Thymus (tissue), 11 donors: ENCODE measurements at regions not wholly inside any gene's neighbourhood (a gene's known extent, or its start where the extent isn't known, plus 50 kb on each side); places are given as distances from the start of the nearest gene placed in this dataset.

Experiments
- DNase-seq, 9 donors: peaks; one replicate each; pipeline ENCODE4 v3.0.0-alpha.2; 2013; ENCODE audit warnings: low spot score in 9 of 9, low read depth in 6 of 9, missing footprints in 1 of 9
- H3K27ac ChIP-seq, 2 donors: one replicate each; pipeline ENCODE4 v1.5.1; 2013; ENCODE audit warnings: control low read depth in 1 of 2, low read depth in 1 of 2, low read length in 1 of 2, mild to moderate bottlenecking in 1 of 2, moderate library complexity in 1 of 2
- H3K27me3 ChIP-seq, 2 donors: one replicate each; pipeline ENCODE4 v1.5.1; 2013; ENCODE audit warnings: low read length in 1 of 2; ENCODE audit not compliant: control insufficient read depth in 2 of 2, insufficient read depth in 1 of 2
- H3K36me3 ChIP-seq, 2 donors: one replicate each; pipeline ENCODE4 v1.5.1; 2013; ENCODE audit warnings: low read length in 1 of 2, mild to moderate bottlenecking in 1 of 2, moderate library complexity in 1 of 2; ENCODE audit not compliant: control insufficient read depth in 2 of 2, insufficient read depth in 2 of 2
- H3K4me1 ChIP-seq, 2 donors: one replicate each; pipeline ENCODE4 v1.5.1; 2013; ENCODE audit warnings: low read length in 2 of 2; ENCODE audit not compliant: control insufficient read depth in 2 of 2, insufficient read depth in 2 of 2
- H3K4me3 ChIP-seq, 2 donors: one replicate each; pipeline ENCODE4 v1.5.1; 2013; ENCODE audit warnings: low read length in 2 of 2, control low read depth in 1 of 2, mild to moderate bottlenecking in 1 of 2
- H3K9me3 ChIP-seq, 2 donors: one replicate each; pipeline ENCODE4 v1.5.1; 2013; ENCODE audit warnings: low read length in 1 of 2, mild to moderate bottlenecking in 1 of 2; ENCODE audit not compliant: control insufficient read depth in 2 of 2, insufficient read depth in 1 of 2
- WGBS: extraction: QIAGEN DNeasy Blood & Tissue Kit; methylation state at CpG from one replicate; pipeline ENCODE4 v1.1.7; 2013; 5-methylcytosine and 5-hydroxymethylcytosine counted together
- donor health status: healthy.

DNA sequence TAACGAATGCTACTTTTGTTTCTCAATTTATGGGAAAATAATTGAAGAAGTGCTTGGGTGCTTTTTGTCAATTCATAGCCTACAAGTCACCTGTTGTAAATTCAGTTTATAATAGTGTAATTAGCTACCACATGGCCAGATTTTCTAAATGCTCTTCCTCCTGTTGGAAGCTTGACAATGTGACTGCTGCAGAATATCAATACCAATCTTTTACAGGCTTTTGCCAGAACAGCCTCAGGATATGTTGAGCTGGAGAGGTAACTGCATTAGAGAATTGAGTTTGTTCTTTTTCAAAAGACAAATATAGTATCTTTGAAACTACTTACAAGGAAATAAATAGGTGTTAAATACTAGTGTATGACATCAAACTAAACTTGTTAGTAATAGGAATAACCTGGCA is 277.8 kb downstream of the POU4F1 start:
- 96% methylated on average over 1 of the region's 1 CpG for WGBS
- no peaks in the 10 kb centered on the region for H3K27me3 ChIP-seq
- no peaks in the 10 kb centered on the region for H3K36me3 ChIP-seq
- H3K9me3 ChIP-seq = no peaks in the 10 kb centered on the region
- H3K4me1 ChIP-seq = no peaks in the 10 kb centered on the region
- H3K4me3 ChIP-seq = no peak overlapping the region
- DNase-seq = no peak
- no peak overlapping the region for H3K27ac ChIP-seq

DNA sequence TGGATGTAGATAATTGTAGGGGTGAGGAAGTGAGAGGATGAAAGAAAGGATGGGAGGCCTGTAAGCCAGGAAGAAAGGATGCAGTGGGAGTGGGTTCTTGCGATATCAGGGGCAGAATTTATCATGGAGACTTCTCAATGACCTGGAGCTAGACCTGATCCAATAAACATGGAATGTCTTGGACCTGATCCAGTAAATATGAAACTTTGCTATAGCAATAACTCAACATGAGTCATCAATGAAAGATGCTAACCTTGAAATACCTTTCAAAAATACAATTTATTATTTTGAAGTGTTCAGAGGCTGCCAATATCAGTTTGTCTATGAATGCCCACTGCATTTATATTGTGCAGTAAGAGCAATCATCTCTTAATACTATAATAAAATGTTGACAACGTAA is 279.5 kb downstream of the POU4F1 start:
- Histone ChIP-seq H3K4me1 (no peaks in the 10 kb centered on the region), H3K27me3 (no peaks in the 10 kb centered on the region), H3K27ac (no peak overlapping the region), H3K4me3 (no peak overlapping the region), H3K9me3 (no peaks in the 10 kb centered on the region), H3K36me3 (no peaks in the 10 kb centered on the region)
- no peak for DNase-seq
- WGBS = 94% methylated on average over 2 of the region's 2 CpGs

DNA sequence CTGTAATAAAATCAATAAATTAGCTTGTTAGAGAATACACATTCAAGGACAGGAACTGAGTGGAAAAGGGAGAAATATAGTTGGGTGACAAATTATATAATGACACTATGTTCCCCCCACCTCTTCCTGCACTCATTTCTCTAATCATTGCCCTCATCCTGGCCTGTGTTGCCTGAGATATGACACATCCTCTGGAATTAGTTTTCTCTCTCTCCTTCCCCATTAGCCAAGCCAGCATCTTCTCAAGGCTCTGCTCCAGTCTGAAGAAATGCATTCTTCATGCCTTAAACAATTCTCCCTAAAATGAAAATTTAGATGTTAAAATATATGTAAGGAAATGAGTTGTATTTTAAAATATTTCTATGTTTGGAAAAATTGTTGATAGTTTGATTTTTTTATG is 280.3 kb downstream of the POU4F1 start:
- Histone ChIP-seq H3K9me3 (no peaks in the 10 kb centered on the region), H3K27ac (no peak overlapping the region), H3K36me3 (no peaks in the 10 kb centered on the region), H3K4me1 (no peaks in the 10 kb centered on the region), H3K4me3 (no peak overlapping the region), H3K27me3 (no peaks in the 10 kb centered on the region)
- no peak for DNase-seq

- WGBS = 96% methylated on average over 1 of the region's 1 CpG
Observed at GRCh38 chr13:78319101-78319627, 284.2 kb downstream of the POU4F1 start.

DNA sequence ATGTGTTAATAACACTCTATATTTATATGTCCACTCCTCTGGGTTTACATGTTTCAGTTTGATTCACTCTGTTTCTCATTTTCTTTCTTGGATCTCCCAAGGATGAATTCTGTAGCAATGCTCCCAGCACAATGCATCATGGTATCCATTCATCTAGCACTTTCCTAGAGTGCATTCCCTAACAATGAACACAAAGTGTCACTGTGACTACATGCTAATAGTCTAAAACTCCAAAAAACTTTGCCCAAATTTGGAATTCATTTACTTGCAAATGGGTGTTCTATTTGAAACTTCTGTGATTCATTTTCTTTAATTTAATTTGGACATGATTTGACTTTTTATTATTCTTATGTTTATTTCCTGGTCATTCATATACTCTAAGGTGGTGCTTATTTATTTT is 286.3 kb downstream of the POU4F1 start:
- H3K4me3 ChIP-seq = no peak overlapping the region
- no peak overlapping the region for H3K27ac ChIP-seq
- DNase-seq = no peak
- H3K27me3 ChIP-seq = no peaks in the 10 kb centered on the region
- H3K36me3 ChIP-seq = no peaks in the 10 kb centered on the region
- no peaks in the 10 kb centered on the region for H3K9me3 ChIP-seq
- H3K4me1 ChIP-seq = no peaks in the 10 kb centered on the region

More at GRCh38 chr13:78319101-78319627, 284.2 kb downstream of the POU4F1 start:
- no peaks in the 10 kb centered on the region for H3K9me3 ChIP-seq
- no peak for DNase-seq
- no peaks in the 10 kb centered on the region for H3K4me1 ChIP-seq
- no peak overlapping the region for H3K4me3 ChIP-seq
- no peaks in the 10 kb centered on the region for H3K36me3 ChIP-seq
- H3K27ac ChIP-seq = no peak overlapping the region
- no peaks in the 10 kb centered on the region for H3K27me3 ChIP-seq

DNA sequence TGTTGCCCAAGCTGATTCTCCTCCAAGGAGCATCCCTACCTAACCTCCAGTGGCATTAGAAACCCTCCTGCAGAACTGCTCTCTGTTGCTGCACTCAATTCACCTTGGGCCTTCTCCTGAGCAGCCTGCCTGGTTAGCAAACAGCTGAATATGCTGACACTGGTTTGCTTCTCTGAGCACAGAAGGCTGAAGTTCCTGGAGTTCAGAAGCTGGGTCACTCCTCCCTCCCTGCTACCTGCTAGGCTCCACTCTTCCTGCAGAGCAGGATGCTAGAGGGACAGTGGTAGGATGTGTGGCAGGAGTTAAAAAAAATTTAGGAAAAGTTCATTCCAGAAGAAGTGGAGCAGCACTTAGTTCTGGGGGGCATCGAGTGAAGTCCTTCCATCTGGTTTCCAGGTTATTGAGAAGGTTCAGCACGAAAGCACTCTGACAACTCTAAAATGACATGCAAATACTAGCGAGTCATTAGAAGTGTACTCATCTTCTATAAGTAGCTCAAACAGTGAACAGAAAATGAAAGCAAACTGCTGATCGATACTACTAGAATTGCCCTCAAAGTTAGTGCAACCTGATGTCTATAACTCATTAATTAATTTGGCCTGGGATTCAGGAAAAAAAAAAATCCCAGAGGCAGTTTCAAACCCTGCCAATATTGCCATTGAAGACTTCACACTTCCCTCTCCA is 293.7 kb downstream of the POU4F1 start:
- DNase-seq = no peak
- no peaks in the 10 kb centered on the region for H3K4me1 ChIP-seq
- H3K36me3 ChIP-seq = no peaks in the 10 kb centered on the region
- H3K9me3 ChIP-seq = no peaks in the 10 kb centered on the region
- no peaks in the 10 kb centered on the region for H3K27me3 ChIP-seq
- WGBS = 95% methylated on average over 4 of the region's 4 CpGs
- H3K27ac ChIP-seq = no peak overlapping the region
- no peak overlapping the region for H3K4me3 ChIP-seq

- no peak for DNase-seq
Observed at GRCh38 chr13:78306519-78307206, 296.7 kb downstream of the POU4F1 start.

DNA sequence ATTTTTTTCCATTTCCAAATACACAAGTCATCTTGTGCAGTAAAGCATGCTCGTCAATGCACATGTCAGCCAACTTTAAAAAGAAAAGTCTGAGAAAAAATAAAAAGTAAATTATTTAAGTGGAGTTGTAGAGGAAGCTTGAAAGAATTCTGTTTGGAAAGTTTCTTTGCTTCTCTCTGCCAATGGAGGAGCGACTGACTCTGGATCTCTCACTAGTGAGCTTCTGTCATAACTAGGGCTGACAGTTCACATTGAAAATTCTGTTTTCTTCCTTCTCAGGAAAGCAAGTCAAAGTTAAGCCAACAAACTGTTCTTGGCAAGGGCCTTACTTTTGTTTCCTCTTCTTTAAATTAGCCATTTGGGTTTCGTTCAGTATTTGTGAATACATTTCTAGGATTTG is 298.2 kb downstream of the POU4F1 start:
- no peak overlapping the region for H3K27ac ChIP-seq
- no peak for DNase-seq
- 92% methylated on average over 3 of the region's 3 CpGs for WGBS

More at GRCh38 chr13:78306519-78307206, 296.7 kb downstream of the POU4F1 start:
- H3K4me1 ChIP-seq = no peaks in the 10 kb centered on the region
- WGBS = 71% methylated on average over 3 of the region's 3 CpGs
- no peaks in the 10 kb centered on the region for H3K27me3 ChIP-seq
- no peak overlapping the region for H3K4me3 ChIP-seq
- no peak overlapping the region for H3K27ac ChIP-seq
- no peaks in the 10 kb centered on the region for H3K36me3 ChIP-seq
- no peaks in the 10 kb centered on the region for H3K9me3 ChIP-seq

GRCh38 chr13:78299832-78300623 is 303.3 kb downstream of the POU4F1 start:
- DNase-seq = no peak
- Histone ChIP-seq H3K9me3 (no peaks in the 10 kb centered on the region), H3K4me1 (no peaks in the 10 kb centered on the region), H3K36me3 (no peaks in the 10 kb centered on the region), H3K4me3 (no peak overlapping the region), H3K27ac (no peak overlapping the region), H3K27me3 (no peaks in the 10 kb centered on the region)

More for the DNA sequence above, 298.2 kb downstream of the POU4F1 start:
- Histone ChIP-seq H3K4me3 (no peak overlapping the region), H3K36me3 (no peaks in the 10 kb centered on the region), H3K27me3 (no peaks in the 10 kb centered on the region), H3K4me1 (no peaks in the 10 kb centered on the region), H3K9me3 (no peaks in the 10 kb centered on the region)
